ENCODE measurements at regions not wholly inside any gene's neighbourhood (a gene's known extent, or its start where the extent isn't known, plus 50 kb on each side); places are given as distances from the start of the nearest gene placed in this dataset.

- no peak for TF ChIP-seq YY1 (IDR thresholded peaks at IDR 0.05; ENCODE audit: insufficient read depth, insufficient read length)
- TF ChIP-seq ZNF274 (IDR thresholded peaks at IDR 0.05; ENCODE audit: low read depth, low read length), result no peak
- TF ChIP-seq SUZ12 (IDR thresholded peaks at IDR 0.05; ENCODE audit: extremely low read depth, insufficient read depth, insufficient read length), result no peak
Observed at GRCh38 chr6:141726248-141726647, 406.5 kb upstream of the GJE1 start.
